Fibroblast of the conjunctiva (primary cell): ENCODE measurements at regions not wholly inside any gene's neighbourhood (a gene's known extent, or its start where the extent isn't known, plus 50 kb on each side); places are given as distances from the start of the nearest gene placed in this dataset.
"Not testable (repeated sequence)": the region's sequence is repeated elsewhere in the genome, so short reads cannot be mapped to it uniquely, and the experiment has no call there.

Experiments
- DNase-seq: peaks from one replicate; pipeline ENCODE4 v3.0.0-alpha.2; 2010; ENCODE audit warnings: low read depth

DNA sequence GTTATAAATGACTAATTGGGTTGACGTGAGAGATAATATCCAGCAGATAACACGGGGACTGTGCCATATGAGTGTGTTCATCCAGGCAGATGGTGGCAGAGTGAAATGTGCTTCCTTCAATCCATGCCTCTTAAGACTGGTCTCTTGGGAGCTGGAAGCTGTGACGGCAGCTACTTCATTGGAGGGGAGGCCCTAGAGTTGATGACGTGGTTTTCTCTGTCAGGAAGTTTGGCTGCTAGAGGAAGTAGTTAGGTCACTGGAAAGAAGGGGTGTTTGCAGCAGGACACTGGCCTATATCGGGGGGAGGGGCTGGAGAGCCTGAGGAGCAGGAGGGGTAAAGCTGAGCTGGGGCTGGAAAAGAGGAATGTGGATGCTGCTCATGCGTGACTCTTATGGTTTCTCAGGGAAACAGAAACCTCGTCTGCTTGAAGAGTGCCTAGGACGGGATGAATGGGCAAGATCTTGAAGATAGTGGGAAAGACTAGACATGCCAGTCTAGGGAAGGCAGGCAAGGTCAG is 3051.6 kb downstream of the RPIA start:
- DNase-seq, result not testable (repeated sequence)

- not testable (repeated sequence) for DNase-seq
Measured at GRCh38 chr2:91743910-91744309, 3052.4 kb downstream of the RPIA start.

DNA sequence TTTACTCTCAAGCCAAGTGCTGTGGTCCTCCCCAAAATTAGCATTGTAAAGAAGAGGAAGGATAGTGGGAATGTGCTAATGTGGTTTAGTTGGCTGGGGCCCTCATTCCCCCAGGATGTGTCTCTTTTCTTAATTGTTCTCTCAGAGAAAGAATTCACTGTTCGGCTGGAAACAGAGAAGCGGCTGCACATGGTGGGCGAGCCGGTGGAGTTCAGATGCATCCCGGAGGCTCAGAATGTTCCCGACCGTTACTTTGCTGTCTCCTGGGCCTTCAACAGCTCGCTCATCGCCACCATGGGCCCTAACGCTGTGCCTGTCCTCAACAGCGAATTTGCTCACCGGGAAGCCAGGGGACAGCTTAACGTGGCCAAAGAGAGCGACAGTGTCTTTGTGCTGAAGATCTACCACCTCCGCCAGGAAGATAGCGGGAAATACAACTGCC is 3053.2 kb downstream of the RPIA start:
- DNase-seq, result not testable (repeated sequence)

- no peak for DNase-seq
Measured at GRCh38 chr2:91748902-91749301, 3057.4 kb downstream of the RPIA start.

DNA sequence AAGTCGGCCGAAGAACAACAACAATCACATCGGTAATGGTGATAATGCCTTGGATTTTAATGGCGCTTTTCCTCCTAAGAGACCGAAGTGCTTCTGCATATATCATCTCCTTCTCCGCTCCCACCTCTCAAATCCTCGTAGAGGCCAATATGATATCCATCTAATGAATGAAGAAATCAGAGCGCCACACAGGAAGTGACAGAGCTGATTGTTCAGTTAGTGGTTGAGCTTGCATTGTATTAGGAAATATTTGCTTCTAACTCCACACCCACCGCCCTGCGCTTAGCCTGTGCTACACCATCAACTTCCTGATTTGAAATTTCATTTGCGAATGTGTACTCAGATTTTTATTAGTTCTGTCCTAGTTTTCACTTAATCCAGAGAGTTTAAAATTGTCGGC is 3058.2 kb downstream of the RPIA start:
- DNase-seq, result not testable (repeated sequence)

- not testable (repeated sequence) for DNase-seq
Measured at GRCh38 chr2:91759361-91759941, 3068.0 kb downstream of the RPIA start.

- not testable (repeated sequence) for DNase-seq
Measured at GRCh38 chr2:91760672-91761071, 3069.2 kb downstream of the RPIA start.

- not testable (repeated sequence) for DNase-seq
Measured at GRCh38 chr2:91762312-91762711, 3070.8 kb downstream of the RPIA start.

- DNase-seq, result not testable (repeated sequence)
Measured at GRCh38 chr2:91763710-91764109, 3072.2 kb downstream of the RPIA start.

- not testable (repeated sequence) for DNase-seq
Measured at GRCh38 chr2:91764581-91765002, 3073.1 kb downstream of the RPIA start.

GRCh38 chr2:91765018-91765754 is 3073.7 kb downstream of the RPIA start:
- not testable (repeated sequence) for DNase-seq

DNA sequence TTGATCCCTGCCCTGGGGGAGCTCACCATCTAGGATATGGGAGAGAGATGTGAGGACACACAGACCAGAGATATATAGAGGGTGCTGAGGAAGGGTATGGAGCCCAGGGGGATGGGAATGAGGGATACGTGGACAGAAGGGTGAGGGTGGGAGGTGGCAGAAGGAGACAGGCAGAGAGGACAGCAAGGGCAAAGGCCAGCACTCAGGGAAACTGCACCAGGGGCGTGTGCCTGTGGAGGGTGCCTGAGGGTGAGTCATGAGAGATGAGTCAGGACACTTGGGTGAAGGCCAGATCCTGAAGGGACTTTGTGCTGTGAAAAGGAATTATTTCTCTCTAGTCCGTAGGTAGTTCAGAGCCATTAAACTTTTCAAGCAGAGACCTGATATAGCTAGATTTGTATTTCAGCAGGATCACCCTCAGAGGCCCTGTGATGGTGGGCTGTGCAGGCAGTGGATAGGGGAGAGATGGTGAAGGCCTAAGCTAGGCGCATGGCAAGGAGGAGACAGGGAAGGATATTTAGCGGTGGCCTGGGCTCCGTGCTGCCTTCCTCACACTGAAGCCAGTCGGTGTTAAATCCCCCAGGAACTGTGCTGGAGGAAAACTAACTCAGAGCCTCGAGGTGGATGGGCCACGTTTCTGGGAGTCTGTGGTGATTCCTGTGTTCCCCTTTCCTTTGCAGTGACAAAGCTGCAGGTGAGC is 3075.0 kb downstream of the RPIA start:
- peak; percentile 39 for DNase-seq

DNA sequence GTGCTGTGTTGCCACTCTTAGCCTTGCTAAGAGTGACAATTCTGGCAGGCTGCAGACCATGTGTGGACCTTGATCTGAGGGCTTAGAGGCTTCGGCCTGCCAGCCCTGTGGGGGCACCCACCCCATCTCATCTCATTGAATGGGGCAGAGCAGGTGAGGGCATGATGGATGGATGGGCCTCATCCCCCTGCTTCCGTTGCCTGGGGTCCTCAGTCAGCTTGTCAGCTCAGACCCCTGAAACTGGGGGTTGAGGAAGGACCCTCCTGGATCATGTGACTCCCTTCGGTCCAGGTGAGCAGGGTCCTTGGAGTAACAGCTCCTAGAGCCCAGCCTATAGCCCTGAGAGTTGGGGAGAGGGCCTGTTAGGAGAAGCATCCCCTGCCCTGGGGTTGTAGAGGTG is 3076.8 kb downstream of the RPIA start:
- not testable (repeated sequence) for DNase-seq

GRCh38 chr2:91768997-91769396 is 3077.5 kb downstream of the RPIA start:
- DNase-seq, result not testable (repeated sequence)

DNA sequence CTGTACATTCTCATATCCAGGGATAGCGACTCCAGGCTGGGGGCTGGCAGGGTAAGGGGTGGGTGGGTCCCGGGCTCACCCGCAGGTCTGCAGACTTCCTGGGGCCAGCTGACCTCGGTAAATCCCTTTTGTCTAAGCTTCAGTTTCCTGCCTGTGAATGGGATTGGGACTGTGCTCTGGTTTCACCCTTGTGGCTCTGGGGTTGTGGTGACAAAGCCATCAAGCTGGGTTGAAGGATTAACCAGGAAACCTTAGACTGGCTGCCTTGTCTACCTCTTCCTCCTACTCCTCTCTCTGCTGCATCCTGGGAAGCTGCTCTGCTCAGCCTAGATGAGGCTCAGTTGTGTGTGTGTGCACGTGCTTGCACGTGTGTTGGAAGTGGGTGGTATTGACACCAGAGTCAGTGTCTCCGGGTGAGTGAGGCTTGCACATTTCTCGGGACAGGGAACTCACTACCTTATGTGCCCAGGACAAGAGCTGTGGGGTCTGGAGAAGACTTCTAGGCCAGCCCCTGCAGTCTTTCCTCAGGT is 3078.6 kb downstream of the RPIA start:
- not testable (repeated sequence) for DNase-seq

GRCh38 chr2:91771604-91772003 is 3080.1 kb downstream of the RPIA start:
- not testable (repeated sequence) for DNase-seq

GRCh38 chr2:91772240-91772937 is 3080.9 kb downstream of the RPIA start:
- DNase-seq, result not testable (repeated sequence)

- not testable (repeated sequence) for DNase-seq
Measured at GRCh38 chr2:91773810-91774209, 3082.3 kb downstream of the RPIA start.

DNA sequence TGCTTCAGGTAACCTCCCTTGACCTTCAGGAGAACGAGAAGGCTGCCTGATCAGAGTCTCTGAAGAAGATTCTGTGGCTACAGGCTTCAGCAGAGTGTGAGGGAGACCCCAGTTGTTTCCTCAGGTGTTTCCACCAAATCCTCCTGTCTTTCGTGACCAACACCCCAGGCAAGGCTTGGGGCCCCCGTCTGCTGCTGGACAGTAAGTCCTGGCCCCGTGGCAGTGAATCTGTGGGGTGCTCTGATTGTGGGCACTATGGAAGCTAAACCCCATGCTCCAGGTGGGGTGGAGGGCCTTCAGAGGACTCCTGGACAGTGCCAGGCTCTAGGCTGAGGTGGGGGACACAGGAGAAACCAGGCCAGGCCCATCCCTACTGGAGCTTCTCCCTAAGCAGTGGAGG is 3083.7 kb downstream of the RPIA start:
- not testable (repeated sequence) for DNase-seq

- DNase-seq, result not testable (repeated sequence)
Measured at GRCh38 chr2:91780324-91780723, 3088.9 kb downstream of the RPIA start.

- not testable (repeated sequence) for DNase-seq
Measured at GRCh38 chr2:91809391-91809790, 3061.8 kb upstream of the TEKT4 start.
